ENCODE measurements at regions not wholly inside any gene's neighbourhood (a gene's known extent, or its start where the extent isn't known, plus 50 kb on each side); places are given as distances from the start of the nearest gene placed in this dataset.
A peak's percentile ranks its signal among the peaks of the same experiment; 100 is the strongest.

DNA sequence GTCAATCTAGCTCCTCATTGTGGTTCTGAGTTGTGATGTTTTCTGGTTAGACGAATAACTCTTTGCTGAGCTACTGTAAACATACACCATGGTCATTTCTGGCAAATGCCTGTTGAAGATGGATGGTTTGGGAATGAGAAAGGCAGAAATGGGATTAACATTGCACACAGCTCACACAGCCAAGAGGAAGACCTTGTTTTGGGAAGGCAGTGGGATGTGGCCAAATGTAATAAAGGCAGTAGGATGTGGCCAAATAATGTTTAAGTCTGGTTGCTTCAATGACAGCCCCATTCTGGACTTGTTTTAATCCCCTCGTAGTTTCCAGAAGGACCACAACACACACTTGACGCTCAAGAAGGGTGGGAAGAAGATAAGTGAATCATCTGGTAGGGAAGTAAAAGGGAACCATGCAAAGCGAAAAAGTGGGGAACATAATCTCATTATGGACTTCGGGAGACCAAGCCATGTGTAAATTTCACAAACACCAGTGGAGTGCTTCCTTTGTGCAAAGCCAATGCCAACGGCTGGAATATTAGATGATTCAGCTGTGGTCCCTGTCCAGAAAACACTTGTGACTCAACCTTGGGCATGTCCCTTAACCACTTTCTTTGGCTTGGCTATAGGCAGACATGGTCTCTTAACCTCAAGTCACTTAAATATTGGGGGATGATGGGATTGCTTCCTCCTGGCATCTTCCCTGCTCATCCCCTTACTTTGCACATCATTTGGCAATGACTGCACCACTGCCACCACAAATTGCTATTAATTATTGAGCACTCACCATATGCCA, 284.4 kb upstream of the CRY1 start:
- DNase-seq = no peak

DNA sequence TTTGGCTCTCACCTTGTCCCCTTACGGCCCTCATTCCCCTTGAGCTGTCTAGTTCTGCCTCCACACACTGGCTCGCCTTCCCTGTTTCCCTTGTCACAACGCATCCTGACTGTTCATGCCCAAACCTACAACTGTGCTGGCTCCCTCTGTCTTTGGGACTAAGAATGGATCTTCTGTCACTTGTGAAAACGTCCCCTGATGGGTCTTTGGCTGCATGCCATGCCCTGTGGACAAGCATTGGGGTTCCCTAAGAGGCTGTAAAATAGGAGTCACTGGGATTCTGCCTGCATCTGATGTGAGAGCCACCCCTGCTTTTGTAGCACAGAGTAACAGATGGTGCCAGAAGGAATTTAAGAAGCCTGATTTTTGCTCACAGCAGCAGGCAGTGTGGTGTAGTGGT, 285.3 kb upstream of the CRY1 start:
- no peak for DNase-seq

DNA sequence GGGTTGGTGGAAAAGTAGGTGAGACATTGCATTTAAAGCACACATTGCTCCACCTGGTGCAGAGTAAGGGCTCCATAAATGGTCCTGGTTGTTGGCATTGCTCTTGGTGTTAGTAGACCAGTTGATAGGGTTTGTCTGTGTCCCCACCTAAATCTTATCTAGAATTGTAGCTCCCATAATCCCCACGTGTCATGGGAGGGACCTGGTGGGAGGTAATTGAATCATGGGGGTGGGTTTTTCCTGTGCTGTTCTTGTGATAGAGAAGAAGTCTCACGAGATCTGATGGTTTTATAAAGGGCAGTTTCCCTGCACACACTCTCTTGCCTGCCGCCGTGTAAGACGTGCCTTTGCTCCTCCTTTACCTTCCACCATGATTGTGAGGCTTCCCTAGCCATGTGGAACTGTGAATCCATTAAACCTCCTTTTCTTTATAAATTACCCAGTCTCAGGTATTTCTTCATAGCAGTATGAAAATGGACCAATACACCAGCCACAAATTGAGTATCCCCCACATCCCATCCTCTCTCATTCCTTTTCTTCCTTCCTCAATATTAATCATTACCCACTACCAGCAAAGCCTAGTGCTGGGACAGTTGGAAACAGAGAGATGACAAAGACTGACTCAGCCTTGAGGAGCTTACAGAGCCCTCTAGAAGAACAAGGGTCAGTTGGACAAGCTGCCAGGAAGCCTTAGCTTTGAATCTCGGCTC, 285.9 kb upstream of the CRY1 start:
- peak; percentile 46 for DNase-seq

DNA sequence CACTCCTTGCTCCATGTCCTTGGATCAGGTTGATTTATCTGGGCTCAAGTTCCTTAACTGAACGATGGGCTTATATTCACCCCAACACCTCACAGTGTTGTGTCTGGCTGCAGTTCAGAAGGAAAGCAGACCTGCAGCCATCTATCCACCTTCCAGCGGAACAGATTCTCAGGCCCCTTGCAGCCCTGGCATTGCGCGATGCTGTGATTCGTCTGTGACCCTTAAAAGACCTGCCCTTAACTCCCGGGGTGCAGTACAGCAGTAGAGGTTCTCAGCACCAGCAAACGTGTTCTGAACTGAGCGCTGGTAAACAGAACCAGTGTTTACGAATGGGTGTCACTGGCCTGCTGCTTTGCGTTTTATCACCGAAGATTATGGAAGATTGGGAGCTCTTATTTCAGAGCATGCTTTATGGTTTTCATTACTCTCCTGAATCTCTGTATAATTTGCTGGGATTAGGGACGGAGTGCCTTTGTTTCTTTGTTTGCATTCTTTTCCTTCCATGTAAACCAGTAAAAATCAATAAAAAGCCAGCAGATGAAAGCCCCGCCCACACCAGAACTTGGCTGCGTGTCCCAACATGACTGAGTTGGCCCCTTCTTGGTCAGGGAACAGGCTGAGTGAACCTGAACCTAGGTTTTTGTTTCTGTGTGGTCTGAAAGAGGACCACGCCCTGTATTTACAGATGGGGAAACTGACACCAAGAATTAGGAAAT, 286.7 kb upstream of the CRY1 start:
- DNase-seq = peak; percentile 34

DNA sequence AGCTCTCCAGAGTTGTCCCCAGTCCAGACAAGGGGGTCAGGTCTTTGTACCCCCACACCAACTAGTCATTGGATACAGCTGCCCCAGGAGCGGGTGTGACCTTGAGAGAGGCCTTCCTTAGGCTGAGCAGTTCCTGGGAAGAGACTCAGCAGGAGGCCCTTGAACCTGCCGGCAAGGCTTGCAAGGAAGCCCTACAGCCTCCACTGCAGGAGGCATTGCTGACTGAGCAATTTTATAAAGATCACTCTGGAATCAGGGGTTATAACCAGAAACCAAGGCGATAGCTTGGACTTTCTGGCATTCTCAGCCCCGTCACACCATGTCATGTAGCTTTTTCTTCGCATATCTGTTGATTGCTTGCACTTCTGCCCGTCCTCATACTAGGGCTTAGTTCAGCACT, 291.3 kb upstream of the CRY1 start:
- DNase-seq = no peak

DNA sequence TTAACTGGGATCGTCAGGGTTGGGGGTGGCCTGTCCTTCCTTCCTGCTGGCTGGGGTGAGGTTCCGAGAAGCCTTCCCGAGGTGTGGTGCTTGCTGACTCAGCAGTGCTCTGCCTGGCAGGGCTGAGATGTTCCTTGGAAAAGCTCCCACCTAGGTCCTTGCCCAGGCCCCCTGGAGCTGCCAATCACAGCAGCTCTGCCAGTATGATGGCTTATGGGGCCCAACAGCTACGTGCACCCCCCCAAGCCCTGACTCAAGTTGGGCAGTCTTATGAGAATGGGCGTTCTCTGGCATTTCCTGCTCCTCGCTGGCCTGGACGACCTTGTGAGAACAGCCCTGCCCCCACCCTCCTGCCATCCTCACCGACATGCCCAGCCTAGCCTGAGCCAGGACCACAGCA, 292.2 kb upstream of the CRY1 start:
- DNase-seq = no peak

DNA sequence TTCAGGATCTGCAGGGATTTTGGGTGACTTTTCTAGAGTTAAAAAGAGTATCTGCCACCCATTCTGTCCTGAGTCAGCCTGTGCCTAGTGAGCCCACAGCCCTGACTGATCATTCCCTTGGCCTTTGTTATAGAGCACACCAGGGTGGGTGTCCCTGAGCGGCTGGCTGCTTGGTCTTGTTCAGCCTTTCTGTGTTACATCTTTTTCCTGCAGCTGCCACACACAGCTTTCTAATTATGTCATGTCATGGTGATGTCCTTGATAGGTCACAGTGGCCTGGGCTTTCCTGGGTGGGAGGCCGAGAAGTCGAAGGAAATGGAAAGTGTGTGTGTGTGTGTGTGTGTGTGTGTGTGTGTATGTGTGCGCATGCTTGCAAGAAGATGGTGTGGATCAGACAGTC, 293.2 kb upstream of the CRY1 start:
- no peak for DNase-seq

DNA sequence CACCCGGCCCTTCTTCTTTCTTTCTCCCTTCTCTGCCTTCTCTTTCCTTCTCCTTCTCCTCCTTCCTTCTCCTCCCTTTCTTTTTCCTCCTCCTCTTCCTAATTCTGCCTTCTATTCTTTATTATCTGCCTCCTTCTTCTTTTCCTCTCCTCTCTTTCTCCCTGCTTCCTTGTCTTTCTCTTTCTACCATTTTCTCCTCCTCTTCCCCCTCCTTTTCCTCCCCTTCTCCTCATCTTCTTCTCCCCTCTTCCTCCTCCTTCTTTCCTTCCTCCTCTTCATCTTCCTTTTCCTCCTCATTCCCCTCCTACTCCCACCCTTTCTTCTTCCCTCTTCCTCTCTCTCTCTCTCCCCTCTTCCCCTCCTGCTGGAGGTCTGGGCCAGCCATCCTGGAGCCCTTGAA, 294.9 kb upstream of the CRY1 start:
- DNase-seq = no peak

DNA sequence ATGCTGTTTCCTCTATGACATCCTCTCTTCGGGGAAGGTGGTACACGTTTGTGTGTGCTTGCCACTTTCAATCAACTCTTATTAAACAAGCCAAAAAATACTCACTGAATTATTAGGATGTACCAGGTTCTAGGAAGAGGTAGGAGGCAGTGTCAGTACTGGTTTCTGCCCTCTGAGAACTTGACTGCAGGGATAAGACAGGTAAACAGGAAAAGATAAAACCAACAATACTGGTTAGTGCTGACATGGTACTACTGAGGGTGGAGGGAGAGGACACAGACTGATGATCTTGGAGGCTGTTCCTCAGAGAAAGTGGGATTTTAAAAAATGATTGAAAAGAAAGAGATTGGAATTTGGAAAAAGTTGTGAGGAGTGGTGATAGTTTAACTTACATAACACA, 295.2 kb upstream of the PWP1 start:
- DNase-seq = no peak

DNA sequence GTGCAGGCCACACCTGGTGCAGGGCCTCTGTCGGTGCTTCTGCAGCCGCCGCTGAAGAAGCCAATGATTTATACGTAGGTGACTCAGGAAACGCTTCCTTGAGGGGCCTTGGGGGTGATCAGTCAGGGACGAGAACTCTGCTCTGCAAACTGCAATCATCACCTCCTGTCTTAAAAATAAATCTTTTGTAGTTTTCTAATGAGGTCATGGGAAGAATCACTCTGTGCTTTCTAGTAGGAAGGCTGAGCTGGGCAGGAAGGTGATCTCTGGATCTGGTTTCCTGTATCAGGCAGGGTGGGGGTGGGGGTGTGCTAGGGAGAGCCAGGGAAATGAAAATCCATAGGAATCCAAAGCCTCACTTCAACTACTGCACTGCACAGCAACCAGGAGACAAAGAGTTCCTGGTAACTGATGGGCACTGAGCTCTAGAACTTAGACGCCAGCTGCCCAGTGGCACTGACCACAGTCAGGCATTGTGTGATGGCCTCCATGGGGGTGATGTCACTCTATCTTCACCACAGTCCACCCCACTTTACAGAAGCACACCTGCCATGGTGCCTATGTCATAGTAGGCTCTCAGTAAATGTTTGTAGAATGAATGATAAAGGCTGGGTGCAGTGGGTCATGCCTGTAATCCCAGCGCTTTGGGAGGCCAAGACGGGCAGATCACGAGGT, 292.4 kb upstream of the PWP1 start:
- DNase-seq = peak; percentile 54

DNA sequence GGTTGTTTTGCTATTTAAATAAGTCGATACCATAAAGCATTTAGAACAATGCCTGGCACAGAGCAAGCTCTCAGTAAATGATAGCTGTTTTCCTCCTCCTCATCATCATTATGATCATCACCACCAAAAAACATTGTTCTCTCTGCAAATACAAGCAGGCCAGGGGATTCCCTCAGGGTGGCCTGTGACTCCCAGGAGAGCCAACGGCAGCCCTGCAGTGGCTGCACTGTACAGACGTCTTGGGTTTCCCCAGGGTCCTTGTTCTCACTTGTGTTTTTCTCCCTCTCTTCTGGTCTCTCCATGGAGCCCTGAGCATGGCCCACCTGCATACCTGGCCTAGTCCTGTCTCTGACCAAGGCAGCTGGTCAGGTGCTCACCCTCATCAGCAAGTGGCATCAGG, 290.9 kb upstream of the PWP1 start:
- DNase-seq = no peak

DNA sequence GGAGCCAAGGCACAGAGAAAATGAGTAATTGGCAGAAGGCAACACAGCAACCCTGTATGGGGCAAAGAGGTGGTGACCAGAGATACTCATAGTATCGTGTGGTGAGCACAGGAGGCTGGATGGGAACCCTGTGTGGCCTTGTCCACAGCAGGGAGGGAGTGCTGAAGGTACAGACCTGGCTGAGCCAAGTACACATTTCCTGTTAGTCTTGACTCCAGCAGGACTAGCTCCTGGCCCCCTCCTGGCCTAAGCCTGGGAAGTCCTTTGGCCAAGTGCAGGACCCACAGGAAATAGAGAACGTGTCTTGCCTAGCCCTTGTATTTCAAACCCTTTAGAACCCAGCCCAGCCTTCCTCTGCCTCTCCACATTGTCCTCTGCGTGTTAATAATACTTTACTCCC, 289.8 kb upstream of the PWP1 start:
- DNase-seq = no peak

DNA sequence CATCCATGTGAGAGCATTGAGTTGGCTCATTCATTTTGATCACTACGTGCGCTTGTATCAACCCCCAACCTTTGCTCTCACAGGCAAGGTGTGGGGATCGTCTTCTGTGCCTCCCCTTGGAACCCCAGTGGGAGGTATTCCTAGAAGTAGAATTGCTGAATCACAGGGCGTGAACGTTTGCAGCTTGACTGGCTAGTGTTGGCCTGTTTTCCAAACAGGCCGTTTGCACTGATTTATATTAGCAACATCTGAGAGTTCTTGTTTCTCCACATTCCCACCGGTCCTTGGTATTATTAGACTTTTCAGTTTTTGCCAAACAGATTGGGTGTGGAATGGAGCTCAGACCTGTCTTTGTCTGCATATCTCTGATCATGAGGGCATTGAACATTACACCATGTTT, 288.6 kb upstream of the PWP1 start:
- no peak for DNase-seq

DNA sequence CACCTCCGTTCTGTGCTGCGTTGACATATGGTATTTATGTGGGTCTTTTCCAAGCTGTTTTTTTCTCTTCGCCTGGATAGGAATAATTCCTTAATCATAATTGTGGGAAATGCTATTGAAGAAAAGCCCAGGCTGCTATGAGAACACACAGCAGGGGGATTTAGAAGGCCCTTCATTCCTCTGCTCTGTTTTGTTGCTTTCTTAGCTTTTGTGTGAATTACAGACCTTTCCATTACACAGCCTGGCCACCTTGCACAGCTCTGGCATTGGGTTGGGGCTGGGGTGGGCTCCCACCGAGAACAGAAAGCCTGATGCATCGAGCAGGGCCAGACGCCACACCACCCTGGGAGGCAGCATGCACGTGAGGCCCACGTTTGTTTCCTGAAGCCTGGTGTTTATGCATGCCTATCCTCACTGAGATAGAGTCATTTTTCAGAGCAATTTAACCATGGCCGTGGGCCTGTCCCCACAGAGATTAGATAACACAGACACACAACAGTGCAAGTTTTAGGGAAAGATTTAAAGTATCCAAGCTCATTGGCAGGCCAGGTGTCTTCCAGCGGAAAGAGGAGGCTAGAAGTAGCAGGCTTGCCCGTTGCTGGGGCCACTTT, 287.6 kb upstream of the PWP1 start:
- DNase-seq = no peak

DNA sequence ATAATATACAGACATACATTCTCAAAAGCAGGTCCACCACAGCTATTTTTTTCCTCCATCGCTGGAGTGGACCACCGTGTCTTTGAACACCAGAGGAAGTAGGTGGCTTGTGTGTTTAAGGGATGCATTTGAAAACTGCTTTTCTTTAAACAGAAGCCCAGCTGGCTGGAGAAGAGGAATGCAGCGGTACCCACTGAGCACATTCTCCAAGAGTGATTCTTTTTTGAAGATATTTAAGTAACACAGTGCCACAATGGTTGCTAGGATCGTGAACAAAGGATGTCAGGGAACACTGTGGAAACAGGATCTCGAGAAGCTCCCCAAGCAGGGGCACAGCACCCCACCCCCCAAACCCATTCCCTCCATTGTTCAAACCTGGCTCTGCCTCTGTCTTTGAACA, 286.6 kb upstream of the PWP1 start:
- DNase-seq = peak; percentile 56

DNA sequence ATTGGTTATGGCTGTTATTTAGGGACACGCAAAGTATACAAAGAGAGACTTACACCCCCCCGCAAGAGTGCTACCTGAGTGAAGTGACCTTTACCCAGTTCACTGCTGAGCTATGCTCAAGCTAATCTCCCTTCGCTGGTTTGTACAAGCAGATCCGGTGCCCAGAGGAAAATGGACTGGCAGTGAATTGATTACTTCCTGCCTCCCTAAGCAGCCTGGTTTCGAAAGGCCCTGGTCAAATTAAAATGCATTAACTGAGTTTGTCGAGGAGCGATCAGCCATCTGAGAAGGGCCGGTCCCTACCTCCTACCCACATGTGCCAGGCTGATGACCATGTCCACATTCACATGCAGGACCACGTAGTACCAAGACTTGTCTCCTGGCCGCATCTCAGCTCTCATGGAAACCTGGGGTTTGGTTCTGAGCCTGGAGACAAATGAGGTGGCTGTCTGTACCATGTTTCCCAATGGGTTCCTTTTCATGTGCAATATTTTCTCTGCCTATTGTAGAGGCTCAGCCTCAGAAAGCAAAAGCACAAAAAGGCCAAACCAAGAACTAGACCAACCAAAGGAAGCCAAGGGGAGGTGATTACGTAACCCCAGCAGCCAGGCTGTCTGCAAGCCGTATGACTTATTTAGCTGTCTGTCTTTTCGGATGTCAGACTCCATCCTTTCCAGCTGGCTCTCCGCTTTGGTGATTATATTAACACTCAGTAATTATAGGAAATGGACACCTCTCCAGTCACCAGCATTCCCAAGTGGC, 284.7 kb upstream of the PWP1 start:
- DNase-seq = peak; percentile 81

DNA sequence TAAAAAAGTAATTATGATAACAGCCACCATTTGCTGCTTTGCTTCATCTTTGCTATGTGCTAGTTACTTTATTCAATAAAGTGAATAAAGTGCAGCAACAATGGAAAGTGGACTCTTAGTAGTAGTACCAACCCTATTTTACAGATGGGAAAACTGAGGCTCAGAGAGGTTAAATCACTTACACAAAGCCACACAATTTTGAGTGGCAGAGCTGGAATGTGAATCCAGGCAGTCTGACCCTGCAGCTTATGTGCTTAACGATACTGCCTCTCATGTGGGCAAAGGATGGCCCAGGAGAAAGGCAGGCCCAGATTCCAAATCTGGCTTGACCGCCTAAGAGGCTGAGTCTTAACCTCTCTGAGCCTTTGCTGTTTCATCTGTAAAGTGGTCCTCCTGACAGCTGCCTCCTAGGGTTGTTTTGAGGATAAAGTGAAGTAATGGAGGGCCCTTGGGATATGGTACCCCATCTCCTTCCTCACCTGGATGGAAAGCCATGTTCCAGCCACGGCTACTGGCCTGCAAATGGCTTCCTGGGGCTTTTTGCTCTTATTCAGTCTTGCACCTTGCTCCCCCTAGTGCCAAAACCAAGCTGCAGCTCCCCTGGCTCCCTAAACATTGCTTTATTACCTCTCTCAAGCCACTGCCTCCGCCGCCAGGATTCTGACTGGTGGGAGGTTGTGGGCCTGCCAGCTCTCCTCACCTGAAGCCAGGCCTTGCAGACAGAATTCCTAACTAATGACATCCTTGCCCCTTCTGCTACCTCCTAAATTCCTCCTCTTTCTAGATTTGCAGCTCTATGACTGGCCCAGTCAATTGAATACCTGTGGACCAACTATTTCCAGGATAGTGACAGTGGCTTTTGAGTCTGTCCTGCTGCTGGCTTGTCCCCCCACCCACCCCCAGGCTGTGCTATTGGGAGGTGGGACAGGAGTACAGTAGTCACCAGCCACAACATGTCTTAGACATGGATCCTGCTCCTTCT, 283.3 kb upstream of the PWP1 start:
- peak; percentile 64 for DNase-seq

DNA sequence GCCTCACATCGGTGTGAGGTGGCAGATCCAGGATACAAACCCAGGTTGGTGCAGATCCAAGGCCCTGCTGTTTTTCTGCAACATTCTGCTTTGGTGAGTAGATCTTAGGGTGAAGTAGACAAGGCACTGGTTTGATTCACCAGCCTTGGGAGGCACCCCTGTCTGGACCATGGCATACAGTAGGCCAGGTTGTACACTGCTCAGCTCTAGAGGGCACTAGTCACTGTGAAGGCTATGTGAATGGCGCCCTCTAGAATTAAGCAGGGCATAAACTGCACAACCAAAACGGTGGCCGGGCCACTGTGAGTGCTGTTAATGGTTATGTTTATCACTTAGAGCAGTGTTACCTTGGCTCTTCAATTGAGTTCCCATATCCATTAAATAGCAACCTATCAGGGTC, 280.6 kb upstream of the PWP1 start:
- peak; percentile 31 for DNase-seq

DNA sequence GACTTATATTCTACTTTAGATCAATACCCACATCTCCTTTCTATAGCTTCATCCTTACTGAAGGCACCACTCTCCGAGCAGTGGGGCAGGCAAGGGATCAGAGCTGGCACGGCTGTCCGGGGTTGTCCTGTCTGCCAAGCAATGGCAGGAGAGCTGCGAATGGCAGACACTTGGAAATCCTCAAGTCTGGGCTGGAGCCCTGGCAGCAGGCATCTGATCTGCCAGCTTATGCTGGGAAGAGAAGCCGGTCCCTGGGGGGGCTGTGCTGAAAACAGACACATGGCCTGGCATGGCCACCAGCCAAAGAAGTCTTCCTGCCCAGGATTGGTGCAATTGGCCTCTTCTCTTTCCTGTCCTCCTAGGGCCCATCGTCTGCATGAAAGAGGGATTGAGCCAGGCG, 280.2 kb upstream of the PWP1 start:
- no peak for DNase-seq

DNA sequence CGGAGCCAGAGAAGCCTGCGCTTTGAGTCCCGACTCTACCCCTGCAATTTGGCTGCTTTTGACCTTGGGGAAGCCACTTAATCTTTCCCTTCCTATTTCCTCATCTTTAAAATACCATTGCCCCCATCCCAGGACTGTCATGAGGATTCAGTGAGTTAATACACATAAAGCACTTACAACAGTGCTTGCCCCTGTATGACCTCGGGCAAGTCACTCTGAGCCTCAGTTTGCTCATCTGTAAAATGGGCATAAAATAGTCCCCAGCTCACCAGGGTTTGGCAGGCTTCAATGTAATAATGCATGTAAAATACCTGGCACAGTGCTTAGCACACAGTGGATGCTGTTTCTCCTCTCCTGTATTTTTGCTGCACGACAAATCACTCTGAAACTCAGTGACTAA, 278.7 kb upstream of the PWP1 start:
- no peak for DNase-seq

All from fibroblast of skin of abdomen (primary cell).